Fibroblast of skin of back (primary cell): ENCODE measurements at regions not wholly inside any gene's neighbourhood (a gene's known extent, or its start where the extent isn't known, plus 50 kb on each side); places are given as distances from the start of the nearest gene placed in this dataset.
"Not testable (repeated sequence)": the region's sequence is repeated elsewhere in the genome, so short reads cannot be mapped to it uniquely, and the experiment has no call there.

Experiments used
- DNase-seq: peaks from one replicate; pipeline ENCODE4 v3.0.0-alpha.2; 2013

GRCh38 chr2:2656115-2657011 is 325.3 kb upstream of the MYT1L start:
- DNase-seq, result no peak

- no peak for DNase-seq
Observed at GRCh38 chr2:2655453-2656114, 324.5 kb upstream of the MYT1L start.

- DNase-seq, result no peak
Observed at GRCh38 chr2:2653231-2653630, 322.2 kb upstream of the MYT1L start.

GRCh38 chr2:2650608-2651375 is 319.7 kb upstream of the MYT1L start:
- no peak for DNase-seq

GRCh38 chr2:2649109-2650072 is 318.3 kb upstream of the MYT1L start:
- DNase-seq, result no peak

GRCh38 chr2:2648094-2648493 is 317.0 kb upstream of the MYT1L start:
- DNase-seq, result no peak

GRCh38 chr2:2647141-2647541 is 316.1 kb upstream of the MYT1L start:
- DNase-seq, result no peak

- DNase-seq, result no peak
Observed at GRCh38 chr2:2646433-2647051, 315.5 kb upstream of the MYT1L start.

GRCh38 chr2:2645162-2645855 is 314.2 kb upstream of the MYT1L start:
- no peak for DNase-seq

- DNase-seq, result not testable (repeated sequence)
Observed at GRCh38 chr2:2644751-2645150, 313.7 kb upstream of the MYT1L start.

- DNase-seq, result no peak
Observed at GRCh38 chr2:2644040-2644439, 313.0 kb upstream of the MYT1L start.

GRCh38 chr2:2642906-2643890 is 312.1 kb upstream of the MYT1L start:
- DNase-seq, result no peak

- no peak for DNase-seq
Observed at GRCh38 chr2:2641541-2642410, 310.7 kb upstream of the MYT1L start.

GRCh38 chr2:2640818-2641217 is 309.7 kb upstream of the MYT1L start:
- DNase-seq, result no peak

- no peak for DNase-seq
Observed at GRCh38 chr2:2640371-2640770, 309.3 kb upstream of the MYT1L start.

- no peak for DNase-seq
Observed at GRCh38 chr2:2639251-2640139, 308.4 kb upstream of the MYT1L start.

GRCh38 chr2:2638547-2639220 is 307.6 kb upstream of the MYT1L start:
- DNase-seq, result no peak
